22Rv1 (cell line): ENCODE measurements at regions not wholly inside any gene's neighbourhood (a gene's known extent, or its start where the extent isn't known, plus 50 kb on each side); places are given as distances from the start of the nearest gene placed in this dataset.

Experiments used
- H3K27ac ChIP-seq: fragments of 450-650 bp; 2 replicates; pipeline ENCODE4 v1.5.1; 2017
- CTCF ChIP-seq: fragments of 450-650 bp; IDR thresholded peaks from 2 replicates; pipeline ENCODE4 v1.5.1; 2017; ENCODE audit warnings: mild to moderate bottlenecking
- ZFX ChIP-seq: fragments of 450-650 bp; IDR thresholded peaks from 2 replicates; pipeline ENCODE4 v1.6.1; 2017; ENCODE audit warnings: antibody characterized with exemption, borderline replicate concordance

- H3K27ac ChIP-seq = no peak overlapping the region
- TF ChIP-seq ZFX (no peak), CTCF (no peak)
These were observed 91.1 kb downstream of the TLR4 start for GRCh38 chr9:117795271-117795670.

GRCh38 chr9:117796681-117797080 is 92.5 kb downstream of the TLR4 start:
- H3K27ac ChIP-seq = no peak overlapping the region
- TF ChIP-seq CTCF (no peak), ZFX (no peak)

GRCh38 chr9:117800389-117800788 is 96.2 kb downstream of the TLR4 start:
- no peak for TF ChIP-seq ZFX
- TF ChIP-seq CTCF = no peak
- no peak overlapping the region for H3K27ac ChIP-seq

GRCh38 chr9:117809751-117810150 is 105.5 kb downstream of the TLR4 start:
- TF ChIP-seq ZFX = no peak
- TF ChIP-seq CTCF = no peak
- no peak overlapping the region for H3K27ac ChIP-seq

GRCh38 chr9:117815315-117815714 is 111.1 kb downstream of the TLR4 start:
- TF ChIP-seq CTCF = no peak
- TF ChIP-seq ZFX = no peak
- H3K27ac ChIP-seq = no peak overlapping the region

GRCh38 chr9:117815948-117816347 is 111.7 kb downstream of the TLR4 start:
- TF ChIP-seq CTCF (no peak), ZFX (no peak)
- no peak overlapping the region for H3K27ac ChIP-seq

GRCh38 chr9:117821954-117822353 is 117.8 kb downstream of the TLR4 start:
- H3K27ac ChIP-seq = no peak overlapping the region
- TF ChIP-seq ZFX = no peak
- TF ChIP-seq CTCF = no peak
